ENCODE measurements at regions not wholly inside any gene's neighbourhood (a gene's known extent, or its start where the extent isn't known, plus 50 kb on each side); places are given as distances from the start of the nearest gene placed in this dataset. TPM values are rescaled to one million over a fixed set of nuclear protein-coding genes. Genes with fewer than 3 reads are reported as not detected.

MicroRNA genes in the stretch of these regions (microRNA counts, 767-probe panel; counts per million panel counts)
- microRNA hsa-miR-873-5p (0 counts per million in 2 donors), microRNA hsa-miR-876-3p (0 counts per million in 2 donors), microRNA hsa-miR-876-5p (0 counts per million in 2 donors)

Small RNAs in the stretch of these regions (microRNA-seq; reads per million reads assigned to microRNA genes)
- gene MIR873 (23.1 reads per million, percentile 39 among the genes with 10 or more reads in this experiment), gene MIR876 (17.9 reads per million, percentile 35 among the genes with 10 or more reads in this experiment)

Small RNAs in the stretch of these regions (small RNA-seq; reads per million reads assigned to genes)
- gene MIR873 (0.66 reads per million), gene MIR876 (not detected), gene RNA5SP281 (not detected)

Data from thyroid gland (tissue), 3 donors.